ENCODE measurements at regions not wholly inside any gene's neighbourhood (a gene's known extent, or its start where the extent isn't known, plus 50 kb on each side); places are given as distances from the start of the nearest gene placed in this dataset.

DNA sequence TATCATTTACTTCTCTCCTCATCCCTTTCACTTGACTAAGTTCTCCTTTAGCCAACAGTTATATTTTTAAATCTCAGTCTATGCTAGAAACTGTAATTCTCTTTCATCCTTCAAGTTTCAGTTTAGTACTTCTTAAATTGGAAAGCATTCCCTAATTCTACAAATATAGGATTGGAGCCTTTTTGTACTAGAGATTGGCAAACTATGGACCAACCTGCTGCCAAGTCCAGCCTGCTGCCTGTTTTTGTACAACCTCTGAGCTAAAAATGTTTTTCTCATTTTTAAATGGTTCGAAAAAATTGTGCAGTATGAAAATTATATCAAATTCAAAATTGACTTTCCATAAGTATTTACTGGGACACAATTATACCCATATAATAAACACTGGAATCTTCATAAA lies 1381.5 kb upstream of the SPRY2 start:
- no peaks in the 10 kb centered on the region for H3K9me3 Mint-ChIP-seq (ENCODE audit: unreplicated experiment)
- no peaks in the 10 kb centered on the region for H3K36me3 Mint-ChIP-seq (ENCODE audit: insufficient read depth, unreplicated experiment)
- H3K27me3 Mint-ChIP-seq (ENCODE audit: insufficient read depth, unreplicated experiment): no peaks in the 10 kb centered on the region
- H3K4me1 Mint-ChIP-seq (ENCODE audit: insufficient read depth, unreplicated experiment): peaks cover 7% of the 10 kb centered on the region
- no peak overlapping the region for H3K4me3 Mint-ChIP-seq (ENCODE audit: unreplicated experiment)
- TF ChIP-seq, protein P1, sequence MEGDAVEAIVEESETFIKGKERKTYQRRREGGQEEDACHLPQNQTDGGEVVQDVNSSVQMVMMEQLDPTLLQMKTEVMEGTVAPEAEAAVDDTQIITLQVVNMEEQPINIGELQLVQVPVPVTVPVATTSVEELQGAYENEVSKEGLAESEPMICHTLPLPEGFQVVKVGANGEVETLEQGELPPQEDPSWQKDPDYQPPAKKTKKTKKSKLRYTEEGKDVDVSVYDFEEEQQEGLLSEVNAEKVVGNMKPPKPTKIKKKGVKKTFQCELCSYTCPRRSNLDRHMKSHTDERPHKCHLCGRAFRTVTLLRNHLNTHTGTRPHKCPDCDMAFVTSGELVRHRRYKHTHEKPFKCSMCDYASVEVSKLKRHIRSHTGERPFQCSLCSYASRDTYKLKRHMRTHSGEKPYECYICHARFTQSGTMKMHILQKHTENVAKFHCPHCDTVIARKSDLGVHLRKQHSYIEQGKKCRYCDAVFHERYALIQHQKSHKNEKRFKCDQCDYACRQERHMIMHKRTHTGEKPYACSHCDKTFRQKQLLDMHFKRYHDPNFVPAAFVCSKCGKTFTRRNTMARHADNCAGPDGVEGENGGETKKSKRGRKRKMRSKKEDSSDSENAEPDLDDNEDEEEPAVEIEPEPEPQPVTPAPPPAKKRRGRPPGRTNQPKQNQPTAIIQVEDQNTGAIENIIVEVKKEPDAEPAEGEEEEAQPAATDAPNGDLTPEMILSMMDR (IDR thresholded peaks at IDR 0.05; ENCODE audit: unreplicated experiment): no peak
- POLR2A ChIA-PET: no interaction called here
- no peak for DNase-seq (ENCODE audit: unreplicated experiment)
- H3K27ac Mint-ChIP-seq (ENCODE audit: low read depth, unreplicated experiment): no peak overlapping the region
- CTCF ChIA-PET: no interaction called here
- no TSS peak for BruUV-seq (replicated peaks)
- intact Hi-C loops (cut with micrococcal nuclease): no loop called here

DNA sequence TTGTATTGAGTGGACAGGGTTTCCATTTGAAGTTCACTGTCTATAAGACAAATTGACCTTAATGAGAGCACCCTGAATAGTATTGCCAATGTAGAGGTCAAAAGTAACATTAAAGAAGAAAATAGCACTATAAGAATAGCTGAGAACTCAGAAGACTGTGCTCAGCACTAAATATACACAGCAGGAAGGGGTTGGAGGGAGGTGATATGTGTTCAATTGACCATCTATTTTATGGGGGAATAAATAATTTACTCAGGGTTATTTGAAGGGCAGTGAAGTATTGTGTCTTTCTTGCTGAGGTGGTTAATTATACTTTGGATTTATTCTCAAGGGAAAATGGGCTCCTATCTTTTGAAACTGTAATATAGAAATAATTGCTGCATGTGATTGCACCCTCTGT lies 1380.5 kb upstream of the SPRY2 start:
- H3K27me3 Mint-ChIP-seq (ENCODE audit: insufficient read depth, unreplicated experiment): no peaks in the 10 kb centered on the region
- no peaks in the 10 kb centered on the region for H3K9me3 Mint-ChIP-seq (ENCODE audit: unreplicated experiment)
- POLR2A ChIA-PET: no interaction called here
- no peak overlapping the region for H3K4me3 Mint-ChIP-seq (ENCODE audit: unreplicated experiment)
- no peak overlapping the region for H3K27ac Mint-ChIP-seq (ENCODE audit: low read depth, unreplicated experiment)
- TF ChIP-seq, protein P1 (IDR thresholded peaks at IDR 0.05; ENCODE audit: unreplicated experiment): no peak
- intact Hi-C loops (cut with micrococcal nuclease): no loop called here
- CTCF ChIA-PET: no interaction called here
- DNase-seq (ENCODE audit: unreplicated experiment): no peak
- no TSS peak for BruUV-seq (replicated peaks)
- no peaks in the 10 kb centered on the region for H3K36me3 Mint-ChIP-seq (ENCODE audit: insufficient read depth, unreplicated experiment)
- H3K4me1 Mint-ChIP-seq (ENCODE audit: insufficient read depth, unreplicated experiment): peaks cover 6% of the 10 kb centered on the region

DNA sequence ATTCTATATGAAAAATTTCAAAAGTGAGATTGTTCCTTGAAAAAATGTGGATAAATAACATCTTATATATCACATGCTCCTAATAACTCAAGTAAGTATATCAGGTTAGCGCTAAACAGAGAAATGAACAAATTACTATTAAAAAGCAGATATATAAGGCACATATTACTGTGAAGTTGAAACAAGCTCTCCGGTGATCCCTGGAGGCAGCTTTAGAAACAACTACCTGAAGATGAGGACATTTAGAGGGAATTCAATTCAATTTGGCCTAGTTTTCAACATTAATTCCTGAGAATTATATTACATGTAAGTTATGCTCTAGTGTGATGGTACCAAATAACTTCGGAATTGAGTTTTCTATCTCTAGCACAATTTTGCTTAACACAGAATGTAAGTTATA lies 1373.6 kb upstream of the SPRY2 start:
- no peaks in the 10 kb centered on the region for H3K27me3 Mint-ChIP-seq (ENCODE audit: insufficient read depth, unreplicated experiment)

DNA sequence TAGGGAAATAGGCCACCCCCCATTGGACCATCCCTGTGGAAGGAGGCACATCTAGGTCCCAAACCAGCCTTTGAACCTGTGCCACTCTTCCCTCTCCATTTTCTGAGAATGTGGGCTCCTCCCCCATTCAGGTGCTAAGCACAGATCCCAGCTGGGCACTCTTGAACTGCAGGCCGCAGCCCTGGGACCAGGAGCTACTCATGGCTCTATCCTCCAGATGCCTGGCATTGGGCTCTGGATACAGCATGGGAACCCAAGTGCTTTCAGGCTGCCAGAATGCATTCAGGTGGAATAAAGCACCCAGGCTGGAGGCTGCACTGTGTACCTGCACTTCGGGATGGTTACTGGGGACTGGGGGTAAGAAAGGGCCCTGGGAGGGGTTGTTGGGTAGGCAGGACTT lies 1372.3 kb upstream of the SPRY2 start:
- ChIA-PET CTCF (no interaction called here), POLR2A (no interaction called here)
- H3K4me3 Mint-ChIP-seq (ENCODE audit: unreplicated experiment): no peak overlapping the region
- H3K4me1 Mint-ChIP-seq (ENCODE audit: insufficient read depth, unreplicated experiment): no peaks in the 10 kb centered on the region
- BruUV-seq (replicated peaks): no TSS peak
- H3K27me3 Mint-ChIP-seq (ENCODE audit: insufficient read depth, unreplicated experiment): no peaks in the 10 kb centered on the region
- TF ChIP-seq, protein P1 (IDR thresholded peaks at IDR 0.05; ENCODE audit: unreplicated experiment): no peak
- DNase-seq (ENCODE audit: unreplicated experiment): no peak
- no peaks in the 10 kb centered on the region for H3K36me3 Mint-ChIP-seq (ENCODE audit: insufficient read depth, unreplicated experiment)
- intact Hi-C loops (cut with micrococcal nuclease): no loop called here
- no peak overlapping the region for H3K27ac Mint-ChIP-seq (ENCODE audit: low read depth, unreplicated experiment)
- peaks cover 7% of the 10 kb centered on the region for H3K9me3 Mint-ChIP-seq (ENCODE audit: unreplicated experiment)

More for the DNA sequence above, 1373.6 kb upstream of the SPRY2 start:
- Mint-ChIP-seq H3K9me3 (ENCODE audit: unreplicated experiment) (no peaks in the 10 kb centered on the region), H3K4me3 (ENCODE audit: unreplicated experiment) (no peak overlapping the region), H3K27ac (ENCODE audit: low read depth, unreplicated experiment) (no peak overlapping the region), H3K4me1 (ENCODE audit: insufficient read depth, unreplicated experiment) (no peaks in the 10 kb centered on the region), H3K36me3 (ENCODE audit: insufficient read depth, unreplicated experiment) (no peaks in the 10 kb centered on the region)
- no TSS peak for BruUV-seq (replicated peaks)
- DNase-seq (ENCODE audit: unreplicated experiment): no peak
- ChIA-PET CTCF (no interaction called here), POLR2A (no interaction called here)
- TF ChIP-seq, protein P1 (IDR thresholded peaks at IDR 0.05; ENCODE audit: unreplicated experiment): no peak
- intact Hi-C loops (cut with micrococcal nuclease): no loop called here
